ENCODE measurements at regions not wholly inside any gene's neighbourhood (a gene's known extent, or its start where the extent isn't known, plus 50 kb on each side); places are given as distances from the start of the nearest gene placed in this dataset.

- DNase-seq (ENCODE audit: low read depth in 2 of 3, low spot score in 1 of 3) = no peak
Observed at GRCh38 chr6:103983011-103983410, 876.7 kb downstream of the HACE1 start.

- no peak for DNase-seq (ENCODE audit: low read depth in 2 of 3, low spot score in 1 of 3)
Observed at GRCh38 chr6:103982574-103982973, 877.1 kb downstream of the HACE1 start.

GRCh38 chr6:103979308-103979707, 880.4 kb downstream of the HACE1 start:
- DNase-seq (ENCODE audit: low read depth in 2 of 3, low spot score in 1 of 3) = no peak

GRCh38 chr6:103937389-103937788, 922.3 kb downstream of the HACE1 start:
- DNase-seq (ENCODE audit: low read depth in 2 of 3, low spot score in 1 of 3) = no peak

- no peak for DNase-seq (ENCODE audit: low read depth in 2 of 3, low spot score in 1 of 3)
Observed at GRCh38 chr6:103925317-103925716, 934.4 kb downstream of the HACE1 start.

GRCh38 chr6:103910018-103910417, 949.7 kb downstream of the HACE1 start:
- no peak for DNase-seq (ENCODE audit: low read depth in 2 of 3, low spot score in 1 of 3)

GRCh38 chr6:103908898-103909297, 950.8 kb downstream of the HACE1 start:
- DNase-seq (ENCODE audit: low read depth in 2 of 3, low spot score in 1 of 3) = no peak

GRCh38 chr6:103895136-103895535, 964.6 kb downstream of the HACE1 start:
- no peak for DNase-seq (ENCODE audit: low read depth in 2 of 3, low spot score in 1 of 3)

GRCh38 chr6:103893141-103893581, 966.6 kb downstream of the HACE1 start:
- no peak for DNase-seq (ENCODE audit: low read depth in 2 of 3, low spot score in 1 of 3)

- DNase-seq (ENCODE audit: low read depth in 2 of 3, low spot score in 1 of 3) = no peak
Observed at GRCh38 chr6:103886951-103887350, 972.8 kb downstream of the HACE1 start.

- DNase-seq (ENCODE audit: low read depth in 2 of 3, low spot score in 1 of 3) = no peak
Observed at GRCh38 chr6:103885446-103885845, 974.3 kb downstream of the HACE1 start.

GRCh38 chr6:103879800-103880199, 979.9 kb downstream of the HACE1 start:
- DNase-seq (ENCODE audit: low read depth in 2 of 3, low spot score in 1 of 3) = no peak

GRCh38 chr6:103875221-103875620, 984.5 kb downstream of the HACE1 start:
- DNase-seq (ENCODE audit: low read depth in 2 of 3, low spot score in 1 of 3) = no peak

- DNase-seq (ENCODE audit: low read depth in 2 of 3, low spot score in 1 of 3) = no peak
Observed at GRCh38 chr6:103874575-103874974, 985.1 kb downstream of the HACE1 start.

GRCh38 chr6:103872678-103873077, 987.0 kb downstream of the HACE1 start:
- DNase-seq (ENCODE audit: low read depth in 2 of 3, low spot score in 1 of 3) = no peak

- no peak for DNase-seq (ENCODE audit: low read depth in 2 of 3, low spot score in 1 of 3)
Observed at GRCh38 chr6:103872233-103872632, 987.5 kb downstream of the HACE1 start.

- no peak for DNase-seq (ENCODE audit: low read depth in 2 of 3, low spot score in 1 of 3)
Observed at GRCh38 chr6:103870970-103871369, 988.7 kb downstream of the HACE1 start.

- no peak for DNase-seq (ENCODE audit: low read depth in 2 of 3, low spot score in 1 of 3)
Observed at GRCh38 chr6:103862297-103862696, 997.4 kb downstream of the HACE1 start.

- DNase-seq (ENCODE audit: low read depth in 2 of 3, low spot score in 1 of 3) = no peak
Observed at GRCh38 chr6:103858003-103858402, 1001.7 kb downstream of the HACE1 start.

GRCh38 chr6:103855750-103856149, 1004.0 kb downstream of the HACE1 start:
- no peak for DNase-seq (ENCODE audit: low read depth in 2 of 3, low spot score in 1 of 3)

- DNase-seq (ENCODE audit: low read depth in 2 of 3, low spot score in 1 of 3) = no peak
Observed at GRCh38 chr6:103854059-103854458, 1005.7 kb downstream of the HACE1 start.

GRCh38 chr6:103838457-103838856, 1021.3 kb downstream of the HACE1 start:
- DNase-seq (ENCODE audit: low read depth in 2 of 3, low spot score in 1 of 3) = no peak

GRCh38 chr6:103826209-103826608, 1033.5 kb downstream of the HACE1 start:
- no peak for DNase-seq (ENCODE audit: low read depth in 2 of 3, low spot score in 1 of 3)

- no peak for DNase-seq (ENCODE audit: low read depth in 2 of 3, low spot score in 1 of 3)
Observed at GRCh38 chr6:103820148-103820547, 1039.6 kb downstream of the HACE1 start.

Data from stimulated activated CD4-positive, alpha-beta T cell treated with anti-CD3 and anti-CD28 coated beads, Interleukin-12 subunit alpha, Interleukin-12 subunit beta, amount 100 ng/mL, for 48 hours (primary cell).